ENCODE measurements at regions not wholly inside any gene's neighbourhood (a gene's known extent, or its start where the extent isn't known, plus 50 kb on each side); places are given as distances from the start of the nearest gene placed in this dataset.

DNA sequence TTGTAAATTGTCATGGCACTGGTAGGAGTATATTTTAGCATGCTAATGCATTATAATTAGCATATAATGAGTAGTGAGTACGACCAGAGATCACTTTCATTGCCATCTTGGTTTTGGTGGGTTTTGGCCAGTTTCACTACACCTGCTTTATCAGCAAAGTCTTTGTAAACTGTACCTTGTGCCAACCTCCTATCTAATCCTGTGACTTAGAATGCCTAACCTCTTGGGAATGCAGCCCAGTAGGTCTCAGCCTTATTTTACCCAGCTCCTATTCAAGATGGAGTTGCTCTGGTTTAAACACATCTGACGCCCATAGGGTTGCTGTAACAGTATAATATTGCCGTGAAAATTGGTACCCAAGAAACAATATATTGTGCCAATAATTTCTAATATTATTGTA is 159.4 kb downstream of the MAGEB5 start:
- Histone ChIP-seq H3K4me1 (no peaks in the 10 kb centered on the region), H3K27me3 (no peaks in the 10 kb centered on the region), H3K36me3 (no peaks in the 10 kb centered on the region), H3K9me3 (no peaks in the 10 kb centered on the region), H3K27ac (no peak overlapping the region), H3K4me3 (no peak overlapping the region)
- TF ChIP-seq CTCF (IDR thresholded peaks at IDR 0.05), result no peak
- DNase-seq (ENCODE audit: low spot score in 2 of 2), result no peak
- intact Hi-C loops (cut with DNase I), result no loop called here

- no peak overlapping the region for H3K27ac ChIP-seq
- intact Hi-C loops (cut with DNase I), result no loop called here
- H3K9me3 ChIP-seq, result no peaks in the 10 kb centered on the region
- no peaks in the 10 kb centered on the region for H3K36me3 ChIP-seq
- no peak for TF ChIP-seq CTCF (IDR thresholded peaks at IDR 0.05)
- DNase-seq (ENCODE audit: low spot score in 2 of 2), result no peak
- no peaks in the 10 kb centered on the region for H3K4me1 ChIP-seq
- no peak overlapping the region for H3K4me3 ChIP-seq
- no peaks in the 10 kb centered on the region for H3K27me3 ChIP-seq
These were observed 157.9 kb downstream of the MAGEB5 start for GRCh38 chrX:26373829-26374228.

DNA sequence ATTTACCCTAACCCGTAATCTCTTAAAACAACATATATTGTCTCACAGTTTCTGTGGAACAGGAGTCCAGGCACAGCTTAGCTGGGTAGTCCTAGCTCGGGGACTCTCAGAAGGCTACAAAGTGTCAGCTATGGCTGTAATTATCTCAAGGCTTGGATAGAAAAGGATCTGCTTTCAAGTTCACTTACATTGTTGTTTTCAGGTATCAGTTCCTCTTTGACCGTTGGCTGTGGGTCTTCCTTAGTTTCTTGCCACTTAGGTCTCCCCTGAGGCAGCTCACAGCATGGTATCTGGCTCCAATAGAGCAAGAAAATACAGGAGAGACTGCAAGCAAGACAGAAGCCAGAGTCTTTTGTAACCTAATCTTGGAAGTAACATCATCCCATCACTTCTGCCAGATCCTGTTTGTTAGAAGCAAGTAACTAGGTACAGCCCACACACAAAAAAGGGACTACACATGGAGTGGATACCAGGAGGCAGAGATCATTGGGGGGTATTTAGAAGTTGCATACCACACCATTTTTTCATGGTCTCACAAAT is 137.0 kb downstream of the MAGEB5 start:
- no peaks in the 10 kb centered on the region for H3K4me1 ChIP-seq
- no peaks in the 10 kb centered on the region for H3K9me3 ChIP-seq
- TF ChIP-seq CTCF (IDR thresholded peaks at IDR 0.05), result no peak
- no peak for DNase-seq (ENCODE audit: low spot score in 2 of 2)
- H3K36me3 ChIP-seq, result no peaks in the 10 kb centered on the region
- intact Hi-C loops (cut with DNase I), result no loop called here
- no peak overlapping the region for H3K27ac ChIP-seq
- no peak overlapping the region for H3K4me3 ChIP-seq
- H3K27me3 ChIP-seq, result no peaks in the 10 kb centered on the region

GRCh38 chrX:26347171-26347570 is 131.2 kb downstream of the MAGEB5 start:
- Histone ChIP-seq H3K4me3 (no peak overlapping the region), H3K4me1 (no peaks in the 10 kb centered on the region), H3K27me3 (no peaks in the 10 kb centered on the region), H3K9me3 (peaks cover 0 to 10% of the 10 kb centered on the region in 2 donors), H3K27ac (no peak overlapping the region), H3K36me3 (no peaks in the 10 kb centered on the region)
- no peak for TF ChIP-seq CTCF (IDR thresholded peaks at IDR 0.05)
- intact Hi-C loops (cut with DNase I), result no loop called here
- DNase-seq (ENCODE audit: low spot score in 2 of 2), result no peak

DNA sequence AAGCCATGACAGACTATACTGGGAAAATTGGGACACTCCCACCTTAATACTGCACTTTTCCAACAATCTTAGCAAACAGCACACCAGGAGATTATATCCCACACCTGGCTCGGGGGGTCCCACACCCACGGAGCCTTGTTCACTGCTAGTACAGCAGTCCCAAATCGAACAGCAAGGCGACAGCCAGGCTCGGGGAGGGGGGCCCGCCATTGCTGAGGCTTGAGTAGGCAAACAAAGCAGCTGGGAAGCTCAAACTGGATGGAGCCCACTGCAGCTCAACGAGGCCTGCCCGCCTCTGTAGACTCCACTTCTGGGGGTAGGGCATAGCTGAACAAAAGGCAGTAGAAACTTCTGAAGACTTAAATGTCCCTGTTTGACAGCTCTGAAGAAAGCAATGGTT is 118.3 kb downstream of the MAGEB5 start:
- DNase-seq (ENCODE audit: low spot score in 2 of 2), result no peak
- no peaks in the 10 kb centered on the region for H3K4me1 ChIP-seq
- TF ChIP-seq CTCF (IDR thresholded peaks at IDR 0.05), result no peak
- H3K27ac ChIP-seq, result no peak overlapping the region
- H3K27me3 ChIP-seq, result no peaks in the 10 kb centered on the region
- intact Hi-C loops (cut with DNase I), result no loop called here
- H3K4me3 ChIP-seq, result no peak overlapping the region
- H3K36me3 ChIP-seq, result no peaks in the 10 kb centered on the region
- H3K9me3 ChIP-seq, result no peaks in the 10 kb centered on the region
